Myocyte (in vitro differentiated cells): ENCODE measurements at regions not wholly inside any gene's neighbourhood (a gene's known extent, or its start where the extent isn't known, plus 50 kb on each side); places are given as distances from the start of the nearest gene placed in this dataset.

Experiments used
- DNase-seq: peaks from one replicate; pipeline ENCODE4 v3.0.0-alpha.2; 2012; ENCODE audit warnings: low read depth

DNA sequence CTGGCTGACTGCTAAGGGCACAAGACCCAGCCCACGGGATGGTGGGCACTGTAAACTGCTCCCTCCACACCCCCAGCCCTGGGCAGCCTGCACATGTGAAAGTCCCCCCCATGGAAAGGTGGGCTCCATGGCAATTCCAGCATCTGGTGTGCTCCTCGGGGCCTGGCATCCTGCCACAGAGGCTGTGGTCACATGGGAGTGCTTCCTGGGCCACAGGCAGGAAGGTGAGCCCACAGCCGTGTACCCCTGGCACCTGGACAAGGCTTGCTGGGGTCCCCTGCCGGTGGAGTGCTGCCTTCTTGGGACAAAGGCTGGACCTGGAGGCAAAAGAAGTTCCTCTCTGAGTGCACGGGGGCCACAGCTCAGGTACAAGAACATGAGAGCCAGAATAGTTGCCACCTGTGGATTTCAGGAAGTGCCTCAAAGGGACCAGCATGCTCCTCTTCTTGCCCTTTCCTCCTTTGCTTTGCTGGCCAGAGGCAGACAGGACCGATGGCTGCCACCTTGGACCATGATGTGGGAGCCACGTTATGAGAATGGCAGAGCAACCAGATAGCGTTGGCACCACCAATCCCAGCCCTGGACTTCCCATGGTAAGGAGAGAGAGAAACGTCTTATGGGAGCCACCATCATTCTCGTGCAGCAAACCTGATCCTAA, 120.2 kb upstream of the MLN start:
- DNase-seq = no peak

DNA sequence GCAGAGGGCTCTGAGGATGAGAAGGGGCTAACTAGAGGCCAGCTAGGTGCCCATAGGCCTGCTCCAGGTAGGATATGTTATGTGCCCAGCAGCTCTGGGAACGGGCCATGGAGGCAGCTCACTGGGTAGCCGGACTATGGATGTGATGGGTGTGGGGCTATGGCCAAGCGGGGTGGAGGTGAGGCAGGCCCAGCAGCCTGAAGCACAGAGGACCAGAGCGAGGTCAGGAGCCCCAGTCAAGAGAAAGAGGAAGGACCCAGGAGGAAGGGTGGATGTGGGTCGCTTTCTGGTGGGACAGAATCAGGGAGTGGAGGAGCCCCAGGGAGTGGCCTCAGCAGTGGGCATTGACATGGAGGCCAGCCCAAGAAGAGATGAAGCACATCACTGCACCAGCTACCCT, 117.9 kb upstream of the MLN start:
- DNase-seq = no peak

DNA sequence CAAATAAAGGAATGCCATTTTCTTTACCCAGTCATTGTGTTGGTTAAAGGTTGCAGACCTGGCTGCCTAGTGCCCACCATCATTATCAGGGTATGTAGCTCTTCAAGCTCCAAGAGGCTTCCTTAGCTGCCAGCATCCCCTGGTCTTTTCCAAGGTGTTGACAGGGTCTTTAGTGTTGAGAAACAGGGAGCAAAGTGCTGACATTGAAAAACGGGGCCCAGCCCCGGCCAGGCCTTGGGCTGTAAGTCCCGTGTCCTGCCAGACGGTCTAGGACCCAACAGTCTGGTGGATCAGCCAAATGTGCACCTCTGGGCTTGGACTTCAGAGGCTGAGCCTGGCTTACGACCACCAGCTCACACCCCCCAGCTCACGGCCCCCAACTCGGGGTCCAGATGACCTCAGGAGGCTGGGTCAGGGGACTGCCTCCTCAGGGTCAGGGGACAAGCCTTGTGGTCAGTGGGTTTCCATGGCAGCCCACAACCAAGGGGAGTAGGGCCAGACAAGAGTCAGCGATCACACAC, 114.4 kb upstream of the MLN start:
- DNase-seq = no peak

DNA sequence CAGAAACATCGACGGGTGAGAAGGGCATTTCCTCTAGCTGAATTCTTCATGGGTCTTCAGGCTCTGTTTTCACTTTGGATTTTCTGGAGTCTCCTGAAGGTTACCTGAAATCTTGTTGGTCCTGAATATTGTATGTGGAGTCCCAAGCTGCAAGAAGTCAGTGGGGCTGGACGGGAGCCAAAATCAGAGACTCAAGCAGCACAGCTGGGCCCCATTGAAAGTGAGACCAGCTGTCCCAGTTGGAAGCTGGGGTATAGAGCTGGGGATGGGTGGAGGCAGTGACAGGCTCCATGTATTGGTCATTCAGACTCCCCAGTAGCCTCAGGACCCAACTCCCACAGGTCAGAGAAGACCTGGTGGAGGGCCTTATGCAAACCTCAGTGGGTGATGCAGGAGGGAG, 111.3 kb upstream of the MLN start:
- DNase-seq = peak; percentile 56

DNA sequence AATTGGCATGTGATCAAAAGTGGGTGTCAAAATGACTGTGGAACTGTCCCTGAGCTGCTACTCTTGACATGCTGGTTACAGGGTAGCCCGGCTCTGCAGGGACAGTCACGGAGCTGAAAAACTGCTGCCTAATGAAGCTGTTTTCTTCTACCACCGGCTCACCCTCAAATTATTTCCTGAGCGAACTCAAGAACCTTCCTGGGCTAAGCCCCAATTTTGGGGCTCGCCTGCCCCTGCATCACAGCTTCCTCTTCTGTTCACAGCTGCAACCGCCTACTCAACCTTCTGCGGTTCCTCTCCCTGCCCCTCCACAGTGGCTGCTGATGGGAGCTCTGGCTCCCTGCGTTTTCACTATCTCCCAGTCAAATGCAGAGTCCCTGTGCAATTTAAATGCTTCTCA, 110.8 kb upstream of the MLN start:
- no peak for DNase-seq

DNA sequence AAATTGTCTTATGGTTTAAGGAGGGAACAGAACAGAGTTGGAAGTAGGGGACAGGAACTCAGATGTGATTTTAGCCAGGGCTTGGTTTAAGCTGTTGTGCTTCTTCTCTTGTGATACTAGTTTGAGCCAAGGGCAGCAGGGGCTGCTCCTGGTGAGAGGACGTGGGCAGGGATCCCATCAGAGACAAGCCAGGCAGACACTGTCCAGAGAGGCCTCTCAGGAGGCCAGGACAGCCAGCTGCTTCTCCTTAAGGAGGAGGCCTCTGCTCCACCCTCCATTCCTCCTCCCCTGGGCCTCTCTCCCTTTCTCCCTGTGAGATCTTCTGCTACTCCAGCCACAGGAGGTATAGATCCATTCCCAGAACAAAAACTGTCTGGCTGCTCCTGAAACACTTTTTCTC, 108.4 kb upstream of the MLN start:
- DNase-seq = no peak

DNA sequence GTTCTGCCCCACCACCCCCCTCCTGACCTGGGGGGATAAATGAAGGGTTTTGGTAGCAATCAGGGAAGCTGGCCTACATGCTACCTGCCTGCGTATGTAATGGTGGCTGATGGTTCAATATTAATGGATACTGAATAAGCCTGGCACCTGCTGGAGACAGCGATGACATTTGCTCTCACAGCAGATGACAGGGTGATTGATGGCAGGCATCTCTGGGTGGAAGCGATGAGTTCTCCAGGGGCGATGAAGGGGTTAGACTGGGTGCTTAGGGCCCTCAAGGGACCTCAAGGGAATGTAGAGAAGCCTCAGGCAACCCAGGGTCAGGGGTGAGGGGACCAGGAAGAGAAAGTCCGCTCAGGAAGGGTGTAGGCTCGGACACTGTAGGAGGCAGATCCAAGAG, 107.7 kb upstream of the MLN start:
- DNase-seq = no peak

DNA sequence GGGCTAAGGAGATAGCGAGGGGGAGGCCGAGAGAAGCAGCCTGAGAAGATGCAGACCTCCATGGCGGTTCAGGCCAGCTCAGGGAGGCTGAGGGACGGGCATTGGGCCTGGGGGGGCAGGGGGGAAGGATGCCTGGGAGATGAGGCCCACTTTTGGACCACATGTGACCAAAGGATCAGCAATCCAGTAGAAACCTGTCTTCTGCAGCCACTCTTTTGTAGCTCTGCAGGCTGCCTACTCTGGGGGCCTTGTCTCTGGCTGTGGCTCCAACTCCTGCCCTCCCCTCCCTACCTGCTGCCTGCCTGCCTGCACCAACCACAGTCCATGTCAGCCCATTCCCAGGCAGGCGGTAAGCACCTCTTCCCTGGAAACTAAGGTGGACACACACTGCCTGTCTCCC, 106.8 kb upstream of the MLN start:
- no peak for DNase-seq

DNA sequence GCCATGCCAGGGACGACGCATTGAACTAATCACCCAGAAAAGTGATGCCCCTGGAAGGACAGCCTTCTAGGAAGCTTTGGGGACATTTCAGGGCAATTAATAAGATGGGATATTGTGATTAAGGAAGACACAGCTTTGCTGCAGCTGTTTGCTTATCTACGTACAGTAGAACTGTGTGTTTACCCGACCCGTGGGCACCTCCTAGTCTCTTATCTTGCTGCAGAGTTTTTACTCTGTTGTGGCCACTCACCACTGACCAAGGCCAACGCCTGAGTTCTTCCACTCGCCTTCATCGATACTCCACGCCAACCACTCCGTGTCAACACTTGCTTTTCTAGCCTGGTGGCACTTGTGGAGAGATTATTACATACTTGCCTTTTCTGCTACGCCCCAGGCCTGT, 105.9 kb upstream of the MLN start:
- DNase-seq = no peak

DNA sequence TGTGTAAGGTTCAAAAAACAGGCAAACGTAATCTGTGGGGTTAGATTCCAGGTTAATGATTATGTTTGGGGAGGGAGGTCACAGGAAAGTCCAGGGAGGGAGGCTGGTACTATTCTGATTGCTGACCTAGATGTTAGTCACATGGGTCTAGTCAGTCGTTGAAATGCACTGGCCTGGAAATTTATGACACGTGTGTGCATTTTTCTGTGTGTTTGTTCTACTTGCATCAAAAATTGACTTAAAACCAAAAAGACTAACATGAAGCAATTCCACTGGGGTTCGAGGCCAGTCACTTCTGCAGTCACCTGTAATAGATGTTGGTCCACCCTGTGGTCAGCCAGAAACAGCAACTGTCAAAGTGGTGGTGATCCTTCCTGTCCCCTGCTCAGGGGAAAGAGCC, 104.2 kb upstream of the MLN start:
- no peak for DNase-seq

DNA sequence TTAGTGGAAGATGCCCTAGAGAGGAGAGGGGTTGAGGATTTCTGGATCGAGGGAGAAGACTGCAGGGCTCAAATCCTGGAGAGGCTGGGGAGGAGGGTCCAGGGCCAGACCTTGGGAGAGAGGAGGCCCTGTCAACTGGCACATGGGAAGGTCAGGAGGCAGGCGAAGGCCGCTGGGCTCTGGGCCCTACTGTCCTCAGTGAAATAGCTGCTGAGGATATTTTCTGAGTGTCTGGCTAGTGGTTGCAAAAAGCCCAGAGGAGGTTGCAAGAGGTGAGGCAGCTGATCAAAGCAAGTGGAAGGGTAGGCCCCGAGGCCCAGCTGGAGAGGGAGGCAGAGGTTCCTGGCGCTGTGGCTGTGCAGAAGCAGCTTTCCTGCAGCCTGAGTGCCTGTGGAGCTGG, 103.4 kb upstream of the MLN start:
- DNase-seq = no peak

DNA sequence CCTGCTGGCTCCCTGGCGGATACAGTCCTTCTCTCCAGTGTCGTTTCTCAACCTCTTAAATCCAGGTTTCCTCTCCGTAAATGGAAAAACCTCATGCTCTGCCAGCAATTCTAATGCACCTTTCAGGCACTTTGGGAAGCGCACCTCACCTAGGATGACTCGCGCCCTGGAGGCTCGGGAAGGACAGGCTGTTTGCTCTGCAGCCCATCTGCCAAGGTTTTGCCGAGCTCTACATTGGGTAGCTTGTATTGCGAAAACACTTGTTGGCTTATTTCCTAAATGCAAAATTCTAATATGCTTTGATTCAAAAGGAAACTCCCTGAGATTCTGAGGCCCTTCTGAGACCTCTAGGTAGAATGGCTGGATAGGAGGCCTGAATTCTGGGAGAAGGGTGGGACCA, 102.6 kb upstream of the MLN start:
- no peak for DNase-seq

DNA sequence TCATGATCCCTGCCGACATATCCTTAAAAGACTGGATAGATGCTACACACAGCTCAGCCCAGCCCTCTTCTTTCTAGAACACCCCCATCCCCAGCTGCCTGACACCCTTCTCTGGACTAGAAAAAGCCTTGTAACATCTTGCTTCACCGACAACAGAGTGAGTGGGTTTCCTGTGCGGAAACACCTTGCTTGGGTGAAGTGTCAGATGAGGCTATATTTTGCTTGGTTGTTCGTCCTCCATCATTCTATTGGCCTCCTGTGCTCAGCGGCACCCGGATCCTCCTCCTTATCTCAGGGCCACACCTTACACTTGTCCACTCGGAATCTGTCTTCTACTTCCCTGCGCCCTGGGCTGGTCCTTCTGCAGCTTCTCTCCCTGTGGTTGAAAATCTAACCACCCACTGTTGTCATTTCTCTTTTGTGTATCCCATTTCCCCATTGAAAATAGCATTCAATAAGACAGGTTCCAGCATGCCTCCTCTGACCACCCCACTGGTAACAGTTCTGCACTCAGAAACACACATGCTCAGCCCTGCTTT, 101.3 kb upstream of the MLN start:
- DNase-seq = no peak

DNA sequence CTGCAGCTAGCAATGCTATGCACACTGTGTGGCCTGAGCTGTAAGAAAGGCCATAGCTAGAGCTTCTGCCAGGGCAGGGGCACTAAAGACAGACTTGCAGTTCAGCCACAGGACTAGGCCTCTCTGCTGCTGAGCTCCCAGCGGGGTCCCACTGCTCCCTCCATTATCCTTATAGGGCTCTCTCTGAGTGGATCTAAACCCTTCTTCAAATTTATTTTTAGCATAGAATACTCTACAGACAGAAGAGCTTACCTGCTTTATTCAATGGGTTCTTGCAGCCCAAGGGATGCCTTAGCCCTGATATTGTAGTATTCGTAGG, 100.9 kb upstream of the MLN start:
- DNase-seq = no peak

DNA sequence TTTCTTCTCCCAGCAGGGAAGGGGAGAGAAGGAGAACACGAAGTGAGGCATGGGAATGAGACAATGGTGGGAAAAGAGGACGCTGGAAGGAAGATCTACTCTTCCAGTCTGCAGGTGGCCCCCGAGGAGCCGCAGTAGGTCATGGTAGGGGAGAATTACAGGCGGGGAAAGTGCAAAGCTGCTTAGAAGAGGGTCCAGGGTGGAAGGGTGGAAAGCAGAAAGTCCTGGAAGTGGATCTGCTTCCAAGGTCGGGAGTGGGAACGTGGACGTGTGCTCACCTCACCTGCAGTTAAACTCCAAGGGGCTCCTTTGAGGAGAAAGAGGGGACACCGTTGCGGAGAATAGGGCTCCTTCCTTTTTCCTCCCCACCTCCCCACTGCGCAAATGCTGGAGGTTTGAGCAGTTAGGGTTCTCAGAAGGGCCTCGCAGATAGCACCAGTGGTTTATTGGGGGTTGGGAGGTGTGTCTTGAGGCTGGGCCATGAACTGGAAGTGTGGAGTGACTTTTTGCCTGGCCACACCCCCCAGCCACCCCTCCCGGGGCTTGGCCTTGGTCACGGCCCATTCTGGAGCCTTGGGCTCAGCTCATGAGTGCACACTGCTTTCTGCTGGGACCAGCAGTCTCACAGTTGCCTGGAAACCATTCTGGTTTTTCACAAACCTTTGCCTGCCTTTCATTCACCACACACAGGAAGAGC, 100.4 kb upstream of the MLN start:
- DNase-seq = no peak

DNA sequence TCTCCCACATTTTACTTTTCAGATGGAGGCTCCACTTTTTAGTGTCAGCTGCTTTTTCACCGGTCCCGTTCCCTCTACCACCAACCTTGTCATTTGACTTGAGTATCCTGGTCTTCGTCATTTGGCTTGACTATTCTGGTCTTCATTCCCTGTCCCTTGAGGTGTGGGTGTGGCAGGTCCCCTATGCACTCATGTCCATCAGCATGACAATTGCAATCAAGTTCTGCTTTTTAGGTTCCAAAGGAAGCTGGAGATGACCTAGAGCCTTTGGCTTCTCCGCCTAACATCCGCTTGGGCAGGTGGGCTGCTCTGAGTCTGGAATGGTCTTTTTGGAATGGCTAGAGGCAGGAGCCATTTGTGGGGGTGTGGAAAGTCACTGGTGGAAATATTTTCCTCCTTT, 99.8 kb upstream of the MLN start:
- DNase-seq = no peak

DNA sequence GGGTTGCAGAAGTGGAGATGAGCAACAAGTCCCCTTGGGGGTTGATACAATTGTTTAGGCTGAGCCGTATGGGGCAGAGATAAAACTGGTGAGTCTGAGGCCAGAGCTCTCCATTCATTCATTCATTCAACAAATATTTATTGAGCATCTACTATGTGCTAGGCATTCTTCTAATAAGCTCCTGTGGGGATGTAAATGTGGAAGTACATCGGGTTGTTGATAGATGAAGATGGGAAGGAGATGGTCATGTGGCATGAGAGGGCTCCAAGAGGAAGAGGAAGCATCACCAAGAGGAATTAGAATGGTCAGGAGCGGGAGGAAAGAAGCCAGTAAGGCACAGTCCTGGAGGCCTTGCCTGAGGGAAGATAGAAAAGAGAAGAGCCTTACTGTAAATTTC, 98.7 kb upstream of the MLN start:
- no peak for DNase-seq

DNA sequence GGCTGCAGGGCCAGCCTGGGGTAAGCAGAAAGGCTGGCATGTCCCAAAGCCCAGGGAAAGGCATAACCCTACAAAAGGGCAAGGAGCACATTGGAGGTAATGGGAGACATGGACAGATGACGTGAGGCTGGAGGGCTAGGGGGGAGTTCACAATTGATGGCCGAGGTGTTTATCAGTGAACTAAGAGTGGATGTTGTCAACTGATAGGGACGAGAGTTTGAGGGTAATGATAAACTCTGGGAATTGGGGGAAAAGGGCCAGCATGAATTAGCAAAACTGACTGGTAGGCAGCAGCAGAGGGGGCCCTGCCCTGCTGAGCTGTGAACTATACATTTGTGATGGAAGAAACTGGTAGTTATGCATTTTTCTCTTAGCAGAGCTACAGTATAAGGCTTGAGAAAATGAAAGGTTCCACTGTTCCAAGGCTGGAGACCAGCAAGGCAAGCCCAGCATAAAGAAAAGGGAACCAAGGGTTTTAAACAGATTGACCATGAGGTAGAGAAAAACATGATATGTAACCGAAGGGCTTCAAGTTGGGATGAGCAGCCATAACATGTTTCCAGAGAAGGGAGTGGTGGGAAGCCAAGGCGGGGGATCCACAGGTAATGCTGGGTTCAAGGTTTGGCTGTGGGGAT, 98.1 kb upstream of the MLN start:
- no peak for DNase-seq

DNA sequence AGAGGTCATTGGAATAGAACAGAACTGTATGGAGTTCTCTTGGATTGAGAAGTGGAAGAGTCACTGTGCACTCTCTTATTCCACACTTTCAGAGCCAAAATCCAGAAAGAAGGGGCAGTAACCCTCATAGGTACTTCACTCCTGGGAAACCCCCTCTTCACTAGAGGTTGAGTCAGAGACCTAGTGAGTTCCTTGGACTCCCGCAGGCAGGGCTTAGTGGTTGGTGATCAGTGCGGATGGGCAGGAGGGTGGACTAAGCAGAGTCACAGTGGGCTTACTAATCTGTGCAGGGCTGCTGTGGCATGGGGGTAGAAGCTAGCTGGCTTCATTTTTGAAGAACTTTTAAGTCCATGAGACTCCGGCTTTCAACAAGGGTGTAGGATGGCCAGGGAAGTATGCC, 95.0 kb upstream of the MLN start:
- no peak for DNase-seq

DNA sequence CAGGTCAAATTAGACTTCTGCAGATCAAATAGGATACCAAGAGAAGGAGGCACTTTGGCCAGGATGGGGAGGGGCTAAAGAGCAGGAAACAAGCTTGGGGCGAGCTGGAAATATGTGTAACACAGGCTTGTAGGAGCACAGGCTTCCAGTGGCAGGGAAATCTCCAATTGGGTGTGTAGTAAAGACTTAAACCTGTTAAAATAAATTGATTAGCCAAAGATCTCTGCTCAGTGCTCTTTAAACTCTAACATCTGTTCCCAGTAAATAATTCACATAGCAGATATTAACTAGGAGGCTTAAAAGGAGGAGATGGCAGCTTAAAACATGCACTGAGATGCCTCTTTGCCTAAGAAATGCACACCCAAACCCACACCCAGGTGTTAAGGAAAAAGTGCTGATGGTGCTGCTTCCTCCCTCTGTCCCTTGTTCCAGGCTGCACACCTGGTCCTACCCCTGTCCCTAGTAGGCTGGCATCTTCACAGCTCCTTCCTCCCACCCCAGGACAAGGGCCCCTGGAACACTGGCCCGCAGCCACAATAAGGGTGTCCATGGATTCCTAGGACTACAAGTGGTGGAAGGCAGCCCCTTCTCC, 93.5 kb upstream of the MLN start:
- no peak for DNase-seq

DNA sequence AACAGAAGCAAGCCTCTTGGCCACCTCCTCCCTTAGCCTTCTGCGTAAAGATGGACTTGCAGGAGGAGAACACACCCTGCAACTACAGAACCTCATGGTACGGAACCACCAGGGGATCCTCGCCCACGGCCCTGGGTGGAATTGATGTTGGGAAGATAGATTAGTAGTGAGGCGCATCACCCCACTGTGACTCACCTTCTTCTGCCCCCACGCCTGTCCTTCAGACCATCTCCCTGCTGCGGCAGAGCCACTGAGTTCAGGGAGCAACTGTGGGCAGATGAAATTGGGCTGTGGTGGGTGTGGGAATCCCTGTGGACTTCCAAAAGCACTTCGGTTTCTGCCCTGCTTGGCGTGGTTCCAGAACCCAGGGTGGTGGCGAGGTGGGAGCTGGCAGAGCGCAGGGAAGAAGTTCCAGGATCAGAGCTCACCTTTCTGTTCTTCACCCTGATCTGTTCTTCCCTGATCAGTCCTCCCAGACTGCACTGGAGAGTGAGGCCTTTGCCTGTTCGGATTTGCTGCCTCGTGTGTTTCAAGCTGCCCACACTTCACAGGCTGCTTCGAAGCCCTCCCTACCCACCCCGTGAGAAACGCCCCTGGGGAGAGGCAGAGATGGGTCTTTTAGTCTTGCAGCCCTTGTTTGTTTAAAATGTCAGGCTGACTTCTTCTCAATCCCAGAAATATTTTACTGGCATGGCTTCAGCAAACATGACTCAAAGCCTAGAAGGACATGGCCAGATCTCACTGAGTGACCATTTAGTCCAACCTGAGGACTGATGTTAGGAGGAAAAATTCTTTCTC, 92.8 kb upstream of the MLN start:
- peak; percentile 20 for DNase-seq
